Thyroid gland (tissue), 4 donors: ENCODE measurements at regions not wholly inside any gene's neighbourhood (a gene's known extent, or its start where the extent isn't known, plus 50 kb on each side); places are given as distances from the start of the nearest gene placed in this dataset.

ENCODE experiments used
- CTCF ChIP-seq, 6 experiments: fragments of 200-600 bp in 3 of 6; fragments of 450-650 bp in 3 of 6; sonication (generic) in 3 of 6; IDR thresholded peaks; one replicate each; pipeline ENCODE4 v1.5.1; 2016 to 2019; ENCODE audit warnings: antibody characterized with exemption in 6 of 6, mild to moderate bottlenecking in 2 of 6, inconsistent platforms in 1 of 6, moderate library complexity in 1 of 6
- POLR2A ChIP-seq, 2 donors: fragments of 450-650 bp; IDR thresholded peaks; one replicate each; pipeline ENCODE4 v1.6.1; 2017; ENCODE audit warnings: antibody characterized with exemption in 2 of 2, mild to moderate bottlenecking in 2 of 2, moderate library complexity in 1 of 2

GRCh38 chr3:72487946-72488737 lies 360.1 kb downstream of the SHQ1 start:
- TF ChIP-seq CTCF (IDR thresholded peaks at IDR 0.05) = no peak
- TF ChIP-seq POLR2A (IDR thresholded peaks at IDR 0.05) = no peak
